WTC11 (cell line): ENCODE measurements at regions not wholly inside any gene's neighbourhood (a gene's known extent, or its start where the extent isn't known, plus 50 kb on each side); places are given as distances from the start of the nearest gene placed in this dataset.

Source experiments
- ATAC-seq: fragments of 200-7000 bp; cut with Tn5 transposase; 2 replicates; pipeline ENCODE4 v1.10.0; 2021; ENCODE audit warnings: mild to moderate bottlenecking, moderate library complexity
- CTCF ChIA-PET: fragments of 300-600 bp; sonication (Branson Sonifier 250); formaldehyde crosslinking; loops from one replicate; lab custom pipeline; 2021; ENCODE audit warnings: antibody characterized with exemption; lab: Charles Lee
- POLR2A ChIA-PET: fragments of 350-600 bp; sonication (Branson Sonifier 250); formaldehyde crosslinking; loops from one replicate; lab custom pipeline; 2021; ENCODE audit warnings: antibody characterized with exemption; lab: Charles Lee
- DNase-seq: peaks from one replicate; pipeline ENCODE4 v3.0.0; 2021; ENCODE audit warnings: low spot score
- H3K27ac Mint-ChIP-seq: 2 replicates; pipeline ENCODE4 v1.8.0; 2021; ENCODE audit warnings: mixed read lengths
- H3K27me3 Mint-ChIP-seq: 2 replicates; pipeline ENCODE4 v1.8.0; 2021; ENCODE audit warnings: low read depth, mild to moderate bottlenecking, moderate library complexity, mixed read lengths
- H3K36me3 Mint-ChIP-seq: 2 replicates; pipeline ENCODE4 v1.8.0; 2021; ENCODE audit warnings: mixed read lengths
- H3K4me1 Mint-ChIP-seq: 2 replicates; pipeline ENCODE4 v1.8.0; 2022; ENCODE audit warnings: mixed read lengths
- H3K4me3 Mint-ChIP-seq: 2 replicates; pipeline ENCODE4 v1.8.0; 2021; ENCODE audit warnings: mild to moderate bottlenecking, moderate library complexity, mixed read lengths
- H3K9me3 Mint-ChIP-seq: 2 replicates; pipeline ENCODE4 v1.8.0; 2021; ENCODE audit warnings: mixed read lengths
- ATF2 ChIP-seq: sonication (generic); formaldehyde crosslinking; IDR thresholded peaks from 2 replicates; pipeline ENCODE4 v1.8.1; 2022; ENCODE audit warnings: low read depth, missing genetic modification reagents, borderline replicate concordance
- CBFB ChIP-seq: sonication (generic); formaldehyde crosslinking; IDR thresholded peaks from 2 replicates; pipeline ENCODE4 v1.8.1; 2022; ENCODE audit warnings: mild to moderate bottlenecking, low read depth, missing genetic modification reagents
- FOXP4 ChIP-seq: sonication (generic); formaldehyde crosslinking; IDR thresholded peaks from 2 replicates; pipeline ENCODE4 v1.8.0; 2022; ENCODE audit warnings: mild to moderate bottlenecking, missing genetic modification reagents
- GABPB1 ChIP-seq: sonication (generic); formaldehyde crosslinking; IDR thresholded peaks from 2 replicates; pipeline ENCODE4 v1.8.1; 2023; ENCODE audit warnings: mild to moderate bottlenecking, missing genetic modification reagents
- JAZF1 ChIP-seq: fragments of 250-450 bp; sonication (Bioruptor Pico); IDR thresholded peaks from 2 replicates; pipeline ENCODE4 v1.9.0; 2021; ENCODE audit warnings: moderate library complexity, mild to moderate bottlenecking, inconsistent platforms
- KAT7 ChIP-seq: sonication (generic); formaldehyde crosslinking; IDR thresholded peaks from 2 replicates; pipeline ENCODE4 v1.8.1; 2023; ENCODE audit warnings: missing genetic modification reagents, mild to moderate bottlenecking, borderline replicate concordance
- NR2C2 ChIP-seq: sonication (generic); formaldehyde crosslinking; IDR thresholded peaks from 2 replicates; pipeline ENCODE4 v1.8.0; 2022; ENCODE audit warnings: mild to moderate bottlenecking, missing genetic modification reagents
- NR3C1 ChIP-seq: sonication (generic); formaldehyde crosslinking; conservative IDR thresholded peaks from 2 replicates; pipeline ENCODE4 v1.8.1; 2023; ENCODE audit warnings: low read depth, mild to moderate bottlenecking, missing genetic modification reagents
- SMAD4 ChIP-seq: sonication (generic); formaldehyde crosslinking; IDR thresholded peaks from 2 replicates; pipeline ENCODE4 v1.8.0; 2022; ENCODE audit warnings: mild to moderate bottlenecking, missing genetic modification reagents
- SOX15 ChIP-seq: fragments of 250-450 bp; sonication (Bioruptor Pico); IDR thresholded peaks from 2 replicates; pipeline ENCODE4 v1.9.0; 2021; ENCODE audit warnings: mild to moderate bottlenecking
- TCF7 ChIP-seq: sonication (generic); formaldehyde crosslinking; IDR thresholded peaks from 2 replicates; pipeline ENCODE4 v1.8.0; 2022; ENCODE audit warnings: mild to moderate bottlenecking, low read depth, missing genetic modification reagents, moderate library complexity
- TEAD1 ChIP-seq: sonication (generic); formaldehyde crosslinking; IDR thresholded peaks from 2 replicates; pipeline ENCODE4 v1.8.0; 2022; ENCODE audit warnings: mild to moderate bottlenecking, missing genetic modification reagents
- TP53 ChIP-seq: sonication (generic); formaldehyde crosslinking; IDR thresholded peaks from 2 replicates; pipeline ENCODE4 v1.8.1; 2023; ENCODE audit warnings: mild to moderate bottlenecking, missing genetic modification reagents
- ZNF219 ChIP-seq: sonication (generic); formaldehyde crosslinking; IDR thresholded peaks from 2 replicates; pipeline ENCODE4 v1.8.0; 2023; ENCODE audit warnings: missing genetic modification reagents, mild to moderate bottlenecking, borderline replicate concordance
- ZNF317 ChIP-seq: sonication (generic); formaldehyde crosslinking; IDR thresholded peaks from 2 replicates; pipeline ENCODE4 v1.8.1; 2023; ENCODE audit warnings: low read depth, mild to moderate bottlenecking, moderate library complexity, missing genetic modification reagents, borderline replicate concordance
- TF ChIP-seq, protein P1 (sequence below): sonication (generic); formaldehyde crosslinking; IDR thresholded peaks from 2 replicates; pipeline ENCODE4 v1.8.1; 2023; ENCODE audit warnings: mild to moderate bottlenecking, missing genetic modification reagents, moderate library complexity
- TF ChIP-seq, protein P2 (sequence below): sonication (generic); formaldehyde crosslinking; IDR thresholded peaks from 2 replicates; pipeline ENCODE4 v1.8.1; 2023; ENCODE audit warnings: mild to moderate bottlenecking, missing genetic modification reagents, borderline replicate concordance
- TF ChIP-seq, protein P3 (sequence below): sonication (generic); formaldehyde crosslinking; IDR thresholded peaks from 2 replicates; pipeline ENCODE4 v1.8.1; 2022; ENCODE audit warnings: low read depth, mild to moderate bottlenecking, moderate library complexity, missing genetic modification reagents, borderline replicate concordance

DNA sequence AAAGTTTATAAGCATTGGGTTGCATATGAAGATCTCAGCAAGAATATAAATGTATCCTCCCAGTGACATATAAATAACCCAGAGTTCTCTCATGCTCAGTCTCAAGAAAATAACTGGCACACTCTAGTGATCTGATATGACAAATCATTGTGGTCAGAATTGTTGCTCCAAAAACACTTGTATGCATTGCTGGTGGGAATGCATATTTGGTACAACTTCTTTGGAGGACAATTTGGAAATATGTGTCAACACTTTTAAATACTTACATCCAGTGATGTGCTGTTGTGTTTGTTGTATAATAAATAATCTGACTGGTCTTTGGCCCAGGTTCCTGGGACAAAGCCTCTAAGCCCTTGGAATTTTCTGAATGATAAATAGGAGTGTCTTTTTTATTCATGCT lies 66.7 kb upstream of the STT3B start:
- H3K4me1 Mint-ChIP-seq: peaks cover 28% of the 10 kb centered on the region
- H3K27ac Mint-ChIP-seq: no peak overlapping the region; the same call in 1 of the 2 replicates
- ChIA-PET CTCF (no interaction called here), POLR2A (no interaction called here)
- H3K27me3 Mint-ChIP-seq: no peaks in the 10 kb centered on the region
- TF ChIP-seq TP53 (CRISPR knock-in tag): no peak
- TF ChIP-seq, protein P1, sequence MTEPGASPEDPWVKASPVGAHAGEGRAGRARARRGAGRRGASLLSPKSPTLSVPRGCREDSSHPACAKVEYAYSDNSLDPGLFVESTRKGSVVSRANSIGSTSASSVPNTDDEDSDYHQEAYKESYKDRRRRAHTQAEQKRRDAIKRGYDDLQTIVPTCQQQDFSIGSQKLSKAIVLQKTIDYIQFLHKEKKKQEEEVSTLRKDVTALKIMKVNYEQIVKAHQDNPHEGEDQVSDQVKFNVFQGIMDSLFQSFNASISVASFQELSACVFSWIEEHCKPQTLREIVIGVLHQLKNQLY (CRISPR knock-in tag): no peak
- no peak for TF ChIP-seq KAT7 (CRISPR knock-in tag)
- TF ChIP-seq, protein P2, sequence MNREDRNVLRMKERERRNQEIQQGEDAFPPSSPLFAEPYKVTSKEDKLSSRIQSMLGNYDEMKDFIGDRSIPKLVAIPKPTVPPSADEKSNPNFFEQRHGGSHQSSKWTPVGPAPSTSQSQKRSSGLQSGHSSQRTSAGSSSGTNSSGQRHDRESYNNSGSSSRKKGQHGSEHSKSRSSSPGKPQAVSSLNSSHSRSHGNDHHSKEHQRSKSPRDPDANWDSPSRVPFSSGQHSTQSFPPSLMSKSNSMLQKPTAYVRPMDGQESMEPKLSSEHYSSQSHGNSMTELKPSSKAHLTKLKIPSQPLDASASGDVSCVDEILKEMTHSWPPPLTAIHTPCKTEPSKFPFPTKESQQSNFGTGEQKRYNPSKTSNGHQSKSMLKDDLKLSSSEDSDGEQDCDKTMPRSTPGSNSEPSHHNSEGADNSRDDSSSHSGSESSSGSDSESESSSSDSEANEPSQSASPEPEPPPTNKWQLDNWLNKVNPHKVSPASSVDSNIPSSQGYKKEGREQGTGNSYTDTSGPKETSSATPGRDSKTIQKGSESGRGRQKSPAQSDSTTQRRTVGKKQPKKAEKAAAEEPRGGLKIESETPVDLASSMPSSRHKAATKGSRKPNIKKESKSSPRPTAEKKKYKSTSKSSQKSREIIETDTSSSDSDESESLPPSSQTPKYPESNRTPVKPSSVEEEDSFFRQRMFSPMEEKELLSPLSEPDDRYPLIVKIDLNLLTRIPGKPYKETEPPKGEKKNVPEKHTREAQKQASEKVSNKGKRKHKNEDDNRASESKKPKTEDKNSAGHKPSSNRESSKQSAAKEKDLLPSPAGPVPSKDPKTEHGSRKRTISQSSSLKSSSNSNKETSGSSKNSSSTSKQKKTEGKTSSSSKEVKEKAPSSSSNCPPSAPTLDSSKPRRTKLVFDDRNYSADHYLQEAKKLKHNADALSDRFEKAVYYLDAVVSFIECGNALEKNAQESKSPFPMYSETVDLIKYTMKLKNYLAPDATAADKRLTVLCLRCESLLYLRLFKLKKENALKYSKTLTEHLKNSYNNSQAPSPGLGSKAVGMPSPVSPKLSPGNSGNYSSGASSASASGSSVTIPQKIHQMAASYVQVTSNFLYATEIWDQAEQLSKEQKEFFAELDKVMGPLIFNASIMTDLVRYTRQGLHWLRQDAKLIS (CRISPR knock-in tag): no peak
- TF ChIP-seq CBFB: no peak
- TF ChIP-seq ZNF219: no peak
- no peak for TF ChIP-seq FOXP4 (CRISPR knock-in tag)
- TF ChIP-seq NR3C1 (CRISPR knock-in tag): no peak
- TF ChIP-seq GABPB1 (CRISPR knock-in tag): no peak
- TF ChIP-seq SMAD4 (CRISPR knock-in tag): no peak
- TF ChIP-seq SOX15 (CRISPR knock-in tag): no peak
- TF ChIP-seq ZNF317 (CRISPR knock-in tag): no peak
- no peak for TF ChIP-seq TCF7 (CRISPR knock-in tag)
- no peak for TF ChIP-seq NR2C2 (CRISPR knock-in tag)
- no peak for TF ChIP-seq ATF2 (CRISPR knock-in tag)
- TF ChIP-seq, protein P3, sequence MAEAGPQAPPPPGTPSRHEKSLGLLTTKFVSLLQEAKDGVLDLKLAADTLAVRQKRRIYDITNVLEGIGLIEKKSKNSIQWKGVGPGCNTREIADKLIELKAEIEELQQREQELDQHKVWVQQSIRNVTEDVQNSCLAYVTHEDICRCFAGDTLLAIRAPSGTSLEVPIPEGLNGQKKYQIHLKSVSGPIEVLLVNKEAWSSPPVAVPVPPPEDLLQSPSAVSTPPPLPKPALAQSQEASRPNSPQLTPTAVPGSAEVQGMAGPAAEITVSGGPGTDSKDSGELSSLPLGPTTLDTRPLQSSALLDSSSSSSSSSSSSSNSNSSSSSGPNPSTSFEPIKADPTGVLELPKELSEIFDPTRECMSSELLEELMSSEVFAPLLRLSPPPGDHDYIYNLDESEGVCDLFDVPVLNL (CRISPR knock-in tag): no peak
- TF ChIP-seq TEAD1 (CRISPR knock-in tag): no peak
- no peak for TF ChIP-seq JAZF1 (CRISPR knock-in tag)
- ATAC-seq: no peak
- no peaks in the 10 kb centered on the region for H3K36me3 Mint-ChIP-seq
- H3K4me3 Mint-ChIP-seq: no peak overlapping the region
- no peak for DNase-seq
- H3K9me3 Mint-ChIP-seq: peaks cover 3% of the 10 kb centered on the region; the same call in 1 of the 2 replicates
